ENCODE measurements at regions not wholly inside any gene's neighbourhood (a gene's known extent, or its start where the extent isn't known, plus 50 kb on each side); places are given as distances from the start of the nearest gene placed in this dataset.
A peak's percentile ranks its signal among the peaks of the same experiment; 100 is the strongest.

DNA sequence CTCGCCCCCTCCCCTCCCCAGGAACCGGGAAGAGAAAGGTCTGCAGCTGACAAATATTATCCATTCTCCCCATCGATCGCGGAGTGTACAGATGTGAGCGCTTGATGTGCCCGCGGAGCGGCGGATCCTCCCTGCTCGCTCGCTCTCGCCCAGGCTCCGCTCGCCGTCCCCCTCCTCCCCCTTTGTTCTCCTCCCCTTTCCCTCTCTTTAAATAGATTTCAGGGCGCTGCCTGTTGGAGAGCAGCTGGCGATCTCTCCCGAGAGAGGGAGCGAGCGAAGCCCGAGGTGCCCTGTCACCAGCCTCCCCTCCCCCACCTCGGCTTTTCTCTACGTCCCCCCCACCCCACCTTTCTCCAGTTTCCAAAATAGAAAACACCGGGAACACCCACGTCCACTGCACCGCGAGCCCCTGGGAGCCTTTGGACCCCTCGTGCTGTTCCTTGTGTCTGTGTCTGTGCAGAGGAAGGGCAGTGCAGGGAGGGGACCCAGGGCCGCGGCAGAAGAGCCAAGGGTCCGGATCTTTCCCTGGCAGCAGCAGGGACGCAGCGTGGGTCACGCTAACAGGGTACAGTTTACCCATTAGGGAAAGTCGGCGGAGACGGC is 56.6 kb upstream of the BCOR start:
- no peaks in the 10 kb centered on the region for H3K27me3 ChIP-seq (ENCODE audit: low read length)

DNA sequence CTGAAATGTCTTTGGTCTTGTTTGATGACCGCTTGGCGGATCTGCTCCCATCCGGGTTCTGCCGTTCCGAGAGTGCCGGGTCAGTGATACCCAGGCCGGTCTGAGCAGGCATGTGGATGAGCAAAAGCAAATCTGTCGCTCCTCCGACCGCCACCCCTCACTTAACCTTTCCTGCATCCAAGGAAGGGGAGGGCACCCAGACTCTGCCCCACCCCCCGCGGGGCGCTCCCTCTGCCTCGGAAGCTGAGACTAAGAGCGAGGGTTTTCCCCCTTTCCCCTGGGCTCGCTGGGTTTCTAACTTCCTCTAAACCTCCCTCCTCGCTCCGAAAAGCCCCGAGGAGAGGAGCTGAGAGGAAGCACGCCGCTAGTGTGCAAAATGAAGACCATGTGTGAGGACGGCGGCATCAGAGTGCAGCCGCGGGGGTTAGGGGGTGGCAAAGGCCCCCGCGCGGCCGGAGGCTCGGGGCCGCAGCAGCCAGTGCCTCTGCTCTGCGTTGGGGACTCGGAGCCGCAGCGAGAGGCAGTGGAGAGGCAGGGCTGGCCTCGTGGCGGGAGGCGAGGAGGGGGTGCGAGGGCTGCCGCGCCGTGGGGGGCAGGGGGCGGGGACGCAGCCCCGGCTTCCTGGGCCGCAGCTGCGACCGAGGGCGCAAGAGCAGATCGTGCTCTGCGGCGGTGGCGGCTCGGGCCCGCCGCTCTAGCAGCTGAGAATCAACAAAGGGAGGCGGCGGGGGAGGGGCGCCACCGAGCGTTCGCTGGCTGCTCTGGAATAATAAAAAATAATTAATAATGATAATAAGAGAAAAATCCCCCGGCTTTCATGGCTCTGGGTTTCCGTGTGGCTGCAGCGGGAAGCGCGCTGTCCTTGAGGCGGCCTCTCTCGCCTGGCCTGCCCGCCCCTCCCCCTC is 55.8 kb upstream of the BCOR start:
- Histone ChIP-seq H3F3A (ENCODE audit: insufficient read depth) (no peaks in the 10 kb centered on the region), H3K9me2 (replicated peaks; ENCODE audit: insufficient read depth, low read length) (no peaks in the 10 kb centered on the region), H3K9ac (ENCODE audit: low read length) (peak overlapping the region; percentile 42), H3K27me3 (ENCODE audit: low read length) (no peaks in the 10 kb centered on the region), H3K36me3 (ENCODE audit: low read length) (no peaks in the 10 kb centered on the region), H4K20me1 (ENCODE audit: low read depth, low read length) (no peaks in the 10 kb centered on the region), H3K27ac (ENCODE audit: low read depth, low read length) (0 out of 2 replicates have a peak overlapping the region, but pooled peaks have one; percentile 37), H3K4me3 (ENCODE audit: insufficient read depth, low read length, poor library complexity, severe bottlenecking) (peak overlapping the region; percentile 37), H3K4me2 (ENCODE audit: low read depth, low read length, poor library complexity, severe bottlenecking) (peak overlapping the region; percentile 62), H2AFZ (ENCODE audit: low read depth, low read length, severe bottlenecking) (peak overlapping the region; percentile 64), H3K79me2 (ENCODE audit: insufficient read depth, low read length) (no peaks in the 10 kb centered on the region), H3K9me3 (ENCODE audit: insufficient read depth, low read length) (no peaks in the 10 kb centered on the region)
- TF ChIP-seq EZH2phosphoT487 (conservative IDR thresholded peaks at IDR 0.05; ENCODE audit: low read length): no peak
- TF ChIP-seq, protein P1, sequence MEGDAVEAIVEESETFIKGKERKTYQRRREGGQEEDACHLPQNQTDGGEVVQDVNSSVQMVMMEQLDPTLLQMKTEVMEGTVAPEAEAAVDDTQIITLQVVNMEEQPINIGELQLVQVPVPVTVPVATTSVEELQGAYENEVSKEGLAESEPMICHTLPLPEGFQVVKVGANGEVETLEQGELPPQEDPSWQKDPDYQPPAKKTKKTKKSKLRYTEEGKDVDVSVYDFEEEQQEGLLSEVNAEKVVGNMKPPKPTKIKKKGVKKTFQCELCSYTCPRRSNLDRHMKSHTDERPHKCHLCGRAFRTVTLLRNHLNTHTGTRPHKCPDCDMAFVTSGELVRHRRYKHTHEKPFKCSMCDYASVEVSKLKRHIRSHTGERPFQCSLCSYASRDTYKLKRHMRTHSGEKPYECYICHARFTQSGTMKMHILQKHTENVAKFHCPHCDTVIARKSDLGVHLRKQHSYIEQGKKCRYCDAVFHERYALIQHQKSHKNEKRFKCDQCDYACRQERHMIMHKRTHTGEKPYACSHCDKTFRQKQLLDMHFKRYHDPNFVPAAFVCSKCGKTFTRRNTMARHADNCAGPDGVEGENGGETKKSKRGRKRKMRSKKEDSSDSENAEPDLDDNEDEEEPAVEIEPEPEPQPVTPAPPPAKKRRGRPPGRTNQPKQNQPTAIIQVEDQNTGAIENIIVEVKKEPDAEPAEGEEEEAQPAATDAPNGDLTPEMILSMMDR (IDR thresholded peaks at IDR 0.05; ENCODE audit: insufficient read depth, low read length, poor library complexity, severe bottlenecking): no peak

More for the DNA sequence above, 56.6 kb upstream of the BCOR start:
- Histone ChIP-seq H3K27ac (ENCODE audit: low read depth, low read length) (no peak overlapping the region), H3K4me3 (ENCODE audit: insufficient read depth, low read length, poor library complexity, severe bottlenecking) (peak overlapping the region; percentile 26), H3K36me3 (ENCODE audit: low read length) (no peaks in the 10 kb centered on the region), H3K9me2 (replicated peaks; ENCODE audit: insufficient read depth, low read length) (no peaks in the 10 kb centered on the region), H4K20me1 (ENCODE audit: low read depth, low read length) (no peaks in the 10 kb centered on the region), H3F3A (ENCODE audit: insufficient read depth) (no peaks in the 10 kb centered on the region), H3K4me2 (ENCODE audit: low read depth, low read length, poor library complexity, severe bottlenecking) (peak overlapping the region; percentile 62), H3K9me3 (ENCODE audit: insufficient read depth, low read length) (no peaks in the 10 kb centered on the region), H3K79me2 (ENCODE audit: insufficient read depth, low read length) (no peaks in the 10 kb centered on the region), H2AFZ (ENCODE audit: low read depth, low read length, severe bottlenecking) (no peak overlapping the region), H3K9ac (ENCODE audit: low read length) (no peak overlapping the region)
- no peak for TF ChIP-seq EZH2phosphoT487 (conservative IDR thresholded peaks at IDR 0.05; ENCODE audit: low read length)
- TF ChIP-seq, protein P1 (IDR thresholded peaks at IDR 0.05; ENCODE audit: insufficient read depth, low read length, poor library complexity, severe bottlenecking): no peak

DNA sequence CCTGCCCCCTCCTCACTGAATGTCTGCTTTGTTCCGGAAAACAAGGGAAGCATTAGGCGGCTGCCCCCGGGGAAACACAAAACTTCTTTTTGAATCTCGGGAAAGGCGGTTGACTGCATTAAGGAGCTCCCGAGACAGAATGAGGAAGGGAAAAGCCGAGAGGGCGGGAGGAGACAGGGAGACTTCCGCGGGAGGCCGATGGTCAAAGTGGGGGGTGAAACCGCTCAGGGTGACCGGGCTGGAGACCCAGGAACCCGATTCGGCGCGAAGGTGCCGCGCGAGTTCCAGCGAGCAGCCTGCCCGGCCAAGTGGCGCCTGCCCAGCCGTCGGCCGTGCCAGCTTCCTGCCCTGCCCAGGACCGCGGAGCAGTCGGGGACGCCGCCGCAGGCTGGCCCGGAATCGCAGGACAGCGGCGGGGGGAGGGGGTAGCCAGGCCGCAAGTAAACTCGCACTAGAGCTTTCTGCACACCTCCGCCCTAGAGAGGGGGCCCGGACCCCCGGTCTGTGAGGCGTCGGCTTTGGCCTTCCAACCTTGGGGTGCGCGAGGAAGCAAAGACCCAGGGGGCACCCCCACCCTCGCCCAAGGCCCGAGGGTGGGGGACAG is 55.1 kb upstream of the BCOR start:
- H3K79me2 ChIP-seq (ENCODE audit: insufficient read depth, low read length): no peaks in the 10 kb centered on the region
- H3K27me3 ChIP-seq (ENCODE audit: low read length): no peaks in the 10 kb centered on the region
- H3K9ac ChIP-seq (ENCODE audit: low read length): no peak overlapping the region

More for the DNA sequence above, 55.1 kb upstream of the BCOR start:
- H3K36me3 ChIP-seq (ENCODE audit: low read length): no peaks in the 10 kb centered on the region
- H3K4me2 ChIP-seq (ENCODE audit: low read depth, low read length, poor library complexity, severe bottlenecking): peak overlapping the region; percentile 62
- no peaks in the 10 kb centered on the region for H3F3A ChIP-seq (ENCODE audit: insufficient read depth)
- no peaks in the 10 kb centered on the region for H3K9me3 ChIP-seq (ENCODE audit: insufficient read depth, low read length)
- H3K9me2 ChIP-seq (replicated peaks; ENCODE audit: insufficient read depth, low read length): no peaks in the 10 kb centered on the region
- H4K20me1 ChIP-seq (ENCODE audit: low read depth, low read length): no peaks in the 10 kb centered on the region
- TF ChIP-seq, protein P1 (IDR thresholded peaks at IDR 0.05; ENCODE audit: insufficient read depth, low read length, poor library complexity, severe bottlenecking): no peak
- no peak for TF ChIP-seq EZH2phosphoT487 (conservative IDR thresholded peaks at IDR 0.05; ENCODE audit: low read length)
- H3K4me3 ChIP-seq (ENCODE audit: insufficient read depth, low read length, poor library complexity, severe bottlenecking): no peak overlapping the region
- no peak overlapping the region for H2AFZ ChIP-seq (ENCODE audit: low read depth, low read length, severe bottlenecking)
- no peak overlapping the region for H3K27ac ChIP-seq (ENCODE audit: low read depth, low read length)

Data from SU-DHL-6 (cell line).